ENCODE measurements at regions not wholly inside any gene's neighbourhood (a gene's known extent, or its start where the extent isn't known, plus 50 kb on each side); places are given as distances from the start of the nearest gene placed in this dataset.
"Not testable (repeated sequence)": the region's sequence is repeated elsewhere in the genome, so short reads cannot be mapped to it uniquely, and the experiment has no call there.

DNA sequence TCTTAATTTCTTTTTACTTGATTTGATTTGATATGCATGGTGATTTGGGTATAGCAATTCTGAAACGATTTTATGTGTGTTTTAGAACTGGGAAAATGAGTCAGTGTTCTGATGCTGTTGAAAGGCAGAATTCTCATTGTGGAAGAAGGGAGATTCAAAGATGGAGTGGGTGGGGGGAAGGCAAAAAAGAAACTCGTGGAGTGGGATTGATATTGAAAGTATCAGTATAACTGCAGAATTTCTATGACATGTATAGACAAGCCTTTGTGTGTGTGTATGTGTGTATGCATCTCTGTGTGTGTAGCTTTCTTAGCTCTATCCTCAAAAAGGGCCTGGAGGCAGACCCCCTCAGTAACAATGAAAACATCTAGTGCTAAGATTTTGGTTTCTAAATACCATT is 184.3 kb upstream of the OLIG3 start:
- no peak for FAIRE-seq

DNA sequence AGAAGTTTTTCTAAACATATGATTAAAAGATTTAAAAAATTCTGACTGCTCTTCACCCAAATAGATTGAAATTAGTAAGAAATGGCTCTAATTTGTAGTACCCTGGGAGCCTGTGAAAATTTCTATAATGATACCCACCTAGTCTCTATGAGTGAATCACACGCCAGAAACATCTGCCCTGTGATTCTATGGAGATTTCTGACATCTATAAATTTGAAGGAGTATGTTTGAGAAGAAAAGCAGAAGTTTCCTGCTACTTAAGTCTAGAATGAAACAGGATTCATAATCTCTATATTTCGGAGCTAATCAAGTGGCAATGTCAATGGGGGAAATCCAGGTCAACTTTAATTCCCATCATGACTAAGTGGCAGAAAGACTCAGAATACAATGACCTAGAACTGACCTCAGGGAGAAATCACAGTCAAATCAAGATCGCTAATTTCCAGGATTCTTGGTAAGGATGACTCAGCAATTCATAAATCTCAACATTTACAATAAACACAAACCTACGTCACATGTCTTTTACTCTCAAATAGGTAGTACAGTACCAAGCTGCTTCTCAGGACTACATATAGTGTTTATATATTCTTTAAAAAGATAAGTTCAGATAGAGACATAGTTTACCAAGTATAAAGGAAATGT is 186.2 kb upstream of the TNFAIP3 start:
- H3K9me3 ChIP-seq (ENCODE audit: control insufficient read depth in 2 of 3, insufficient read depth in 1 of 3, low read length in 3 of 3), result no peaks in the 10 kb centered on the region
- H3K27me3 ChIP-seq (ENCODE audit: control insufficient read depth, insufficient read depth, low read length), result no peaks in the 10 kb centered on the region
- TF ChIP-seq, protein P1, sequence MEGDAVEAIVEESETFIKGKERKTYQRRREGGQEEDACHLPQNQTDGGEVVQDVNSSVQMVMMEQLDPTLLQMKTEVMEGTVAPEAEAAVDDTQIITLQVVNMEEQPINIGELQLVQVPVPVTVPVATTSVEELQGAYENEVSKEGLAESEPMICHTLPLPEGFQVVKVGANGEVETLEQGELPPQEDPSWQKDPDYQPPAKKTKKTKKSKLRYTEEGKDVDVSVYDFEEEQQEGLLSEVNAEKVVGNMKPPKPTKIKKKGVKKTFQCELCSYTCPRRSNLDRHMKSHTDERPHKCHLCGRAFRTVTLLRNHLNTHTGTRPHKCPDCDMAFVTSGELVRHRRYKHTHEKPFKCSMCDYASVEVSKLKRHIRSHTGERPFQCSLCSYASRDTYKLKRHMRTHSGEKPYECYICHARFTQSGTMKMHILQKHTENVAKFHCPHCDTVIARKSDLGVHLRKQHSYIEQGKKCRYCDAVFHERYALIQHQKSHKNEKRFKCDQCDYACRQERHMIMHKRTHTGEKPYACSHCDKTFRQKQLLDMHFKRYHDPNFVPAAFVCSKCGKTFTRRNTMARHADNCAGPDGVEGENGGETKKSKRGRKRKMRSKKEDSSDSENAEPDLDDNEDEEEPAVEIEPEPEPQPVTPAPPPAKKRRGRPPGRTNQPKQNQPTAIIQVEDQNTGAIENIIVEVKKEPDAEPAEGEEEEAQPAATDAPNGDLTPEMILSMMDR (IDR thresholded peaks at IDR 0.05; ENCODE audit: borderline replicate concordance, extremely low read depth, insufficient read depth), result no peak
- intact Hi-C loops (cut with DNase I), result no loop called here
- no peaks in the 10 kb centered on the region for H3K4me1 ChIP-seq (ENCODE audit: control insufficient read depth in 2 of 3, insufficient read depth in 2 of 3, low read depth in 1 of 3, low read length in 3 of 3)
- no peak overlapping the region for H3K4me3 ChIP-seq (ENCODE audit: low read length in 3 of 3)
- FAIRE-seq (no peak), DNase-seq (no peak)
- no peak overlapping the region for H3K9ac ChIP-seq (ENCODE audit: low read length in 3 of 3)
- no peaks in the 10 kb centered on the region for H3K36me3 ChIP-seq (ENCODE audit: control insufficient read depth in 2 of 3, insufficient read depth in 3 of 3, low read length in 3 of 3)
- no peak overlapping the region for H3K27ac ChIP-seq (ENCODE audit: low read depth in 2 of 2, low read length in 2 of 2)

More for the DNA sequence above, 184.3 kb upstream of the OLIG3 start:
- TF ChIP-seq, protein P1 (IDR thresholded peaks at IDR 0.05; ENCODE audit: borderline replicate concordance, extremely low read depth, insufficient read depth), result no peak
- Histone ChIP-seq H3K9ac (ENCODE audit: low read length in 3 of 3) (no peak overlapping the region), H3K36me3 (ENCODE audit: control insufficient read depth in 2 of 3, insufficient read depth in 3 of 3, low read length in 3 of 3) (no peaks in the 10 kb centered on the region), H3K9me3 (ENCODE audit: control insufficient read depth in 2 of 3, insufficient read depth in 1 of 3, low read length in 3 of 3) (no peaks in the 10 kb centered on the region), H3K27me3 (ENCODE audit: control insufficient read depth, insufficient read depth, low read length) (no peaks in the 10 kb centered on the region), H3K4me1 (ENCODE audit: control insufficient read depth in 2 of 3, insufficient read depth in 2 of 3, low read depth in 1 of 3, low read length in 3 of 3) (no peaks in the 10 kb centered on the region), H3K4me3 (ENCODE audit: low read length in 3 of 3) (no peak overlapping the region), H3K27ac (ENCODE audit: low read depth in 2 of 2, low read length in 2 of 2) (no peak overlapping the region)
- no peak for DNase-seq
- intact Hi-C loops (cut with DNase I), result no loop called here

DNA sequence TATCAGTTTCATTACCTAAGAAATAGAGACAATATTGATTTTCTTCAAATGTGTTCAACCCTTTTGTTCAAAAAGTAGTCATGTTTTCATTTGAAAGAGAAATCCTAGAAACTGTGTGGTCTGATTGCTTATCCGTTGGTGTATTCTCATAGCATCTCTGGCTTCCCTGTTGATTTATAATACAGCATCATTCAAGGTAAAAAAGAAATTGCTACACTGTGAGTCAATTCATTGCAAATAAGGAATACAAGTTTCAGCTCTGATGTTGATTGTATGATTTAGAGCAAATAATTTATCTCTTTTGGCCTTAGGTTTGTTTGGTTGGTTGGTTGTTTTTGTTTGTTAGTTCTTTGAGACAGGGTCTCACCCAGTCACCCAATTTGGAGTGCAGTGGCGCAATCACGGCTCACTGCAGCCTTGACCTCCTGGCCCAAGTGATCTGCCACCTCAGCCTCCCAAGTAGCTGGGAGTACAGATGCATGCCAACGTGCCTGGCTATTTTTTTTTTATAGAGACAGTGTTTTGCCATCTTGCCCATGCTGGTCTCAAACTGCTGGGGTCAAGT is 185.5 kb upstream of the TNFAIP3 start:
- no peak overlapping the region for H3K27ac ChIP-seq (ENCODE audit: low read depth in 2 of 2, low read length in 2 of 2)
- no peak overlapping the region for H3K4me3 ChIP-seq (ENCODE audit: low read length in 3 of 3)
- no peaks in the 10 kb centered on the region for H3K9me3 ChIP-seq (ENCODE audit: control insufficient read depth in 2 of 3, insufficient read depth in 1 of 3, low read length in 3 of 3)
- intact Hi-C loops (cut with DNase I), result no loop called here
- H3K27me3 ChIP-seq (ENCODE audit: control insufficient read depth, insufficient read depth, low read length), result no peaks in the 10 kb centered on the region
- TF ChIP-seq, protein P1 (IDR thresholded peaks at IDR 0.05; ENCODE audit: borderline replicate concordance, extremely low read depth, insufficient read depth), result no peak
- no peak overlapping the region for H3K9ac ChIP-seq (ENCODE audit: low read length in 3 of 3)
- FAIRE-seq (no peak), DNase-seq (no peak)
- no peaks in the 10 kb centered on the region for H3K4me1 ChIP-seq (ENCODE audit: control insufficient read depth in 2 of 3, insufficient read depth in 2 of 3, low read depth in 1 of 3, low read length in 3 of 3)
- H3K36me3 ChIP-seq (ENCODE audit: control insufficient read depth in 2 of 3, insufficient read depth in 3 of 3, low read length in 3 of 3), result no peaks in the 10 kb centered on the region

DNA sequence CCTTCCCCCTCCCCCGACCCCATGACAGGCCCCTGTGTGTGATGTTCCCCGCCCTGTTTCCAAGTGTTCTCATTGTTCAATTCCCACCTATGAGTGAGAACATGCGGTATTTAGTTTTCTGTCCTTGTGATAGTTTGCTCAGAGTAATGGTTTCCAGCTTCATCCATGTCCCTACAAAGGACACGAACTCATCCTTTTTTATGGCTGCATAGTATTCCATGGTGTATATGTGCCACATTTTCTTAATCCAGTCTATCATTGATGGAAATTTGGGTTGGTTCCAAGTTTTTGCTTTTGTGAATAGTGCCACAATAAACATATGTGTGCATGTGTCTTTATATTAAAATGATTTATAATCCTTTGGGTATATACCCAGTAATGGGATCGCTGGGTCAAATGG is 184.4 kb upstream of the TNFAIP3 start:
- H3K27me3 ChIP-seq (ENCODE audit: control insufficient read depth, insufficient read depth, low read length); H3K4me1 ChIP-seq (ENCODE audit: control insufficient read depth in 2 of 3, insufficient read depth in 2 of 3, low read depth in 1 of 3, low read length in 3 of 3); H3K9ac ChIP-seq (ENCODE audit: low read length in 3 of 3); H3K9me3 ChIP-seq (ENCODE audit: control insufficient read depth in 2 of 3, insufficient read depth in 1 of 3, low read length in 3 of 3); H3K4me3 ChIP-seq (ENCODE audit: low read length in 3 of 3); H3K27ac ChIP-seq (ENCODE audit: low read depth in 2 of 2, low read length in 2 of 2); H3K36me3 ChIP-seq (ENCODE audit: control insufficient read depth in 2 of 3, insufficient read depth in 3 of 3, low read length in 3 of 3); DNase-seq; FAIRE-seq; intact Hi-C loops (cut with DNase I): not testable (repeated sequence)
